OCI-LY7 (cell line): ENCODE measurements at regions not wholly inside any gene's neighbourhood (a gene's known extent, or its start where the extent isn't known, plus 50 kb on each side); places are given as distances from the start of the nearest gene placed in this dataset.

Experiments
- BruUV-seq: library from RNA; stranded (reverse); fragments of 400-500 nt; replicated peaks from 2 replicates; lab custom pipeline; 2021; lab: Mats Ljungman, UMichigan
- CTCF ChIA-PET: fragments of 300-600 bp; sonication (Branson Sonifier 250); formaldehyde crosslinking; loops from one replicate; lab custom pipeline; 2022; ENCODE audit warnings: antibody characterized with exemption; ENCODE audit not compliant: unreplicated experiment; lab: Charles Lee
- POLR2A ChIA-PET: fragments of 300-600 bp; sonication (Branson Sonifier 250); formaldehyde crosslinking; loops from one replicate; lab custom pipeline; 2022; ENCODE audit warnings: antibody characterized with exemption; lab: Charles Lee
- DNase-seq: peaks from one replicate; pipeline ENCODE4 v3.0.0-alpha.2; 2015; ENCODE audit warnings: low spot score
- H2AFZ ChIP-seq: fragments of 200-600 bp; sonication (generic), shearing (Covaris generic); 2 replicates; pipeline ENCODE4 v1.6.1; 2014; ENCODE audit warnings: mild to moderate bottlenecking, antibody characterized with exemption, low read length, moderate library complexity
- H3K27ac ChIP-seq: fragments of 200-600 bp; sonication (generic); 2 replicates; pipeline ENCODE4 v1.5.1; 2014; ENCODE audit warnings: mixed run types, low read depth, mild to moderate bottlenecking, moderate library complexity, low read length, inconsistent platforms; ENCODE audit not compliant: poor library complexity, severe bottlenecking
- H3K36me3 ChIP-seq: fragments of 200-600 bp; sonication (generic); 2 replicates; pipeline ENCODE4 v1.6.1; 2014; ENCODE audit warnings: mild to moderate bottlenecking, antibody characterized with exemption, low read length, moderate library complexity, mixed read lengths; ENCODE audit not compliant: insufficient read depth
- H3K4me1 ChIP-seq: fragments of 200-600 bp; sonication (generic); 2 replicates; pipeline ENCODE4 v1.5.1; 2014; ENCODE audit warnings: mild to moderate bottlenecking, low read length; ENCODE audit not compliant: insufficient read depth, poor library complexity, severe bottlenecking
- H3K4me2 ChIP-seq: fragments of 200-600 bp; sonication (generic); 2 replicates; pipeline ENCODE4 v1.6.1; 2014; ENCODE audit warnings: mild to moderate bottlenecking, low read length
- H3K4me3 ChIP-seq: fragments of 200-600 bp; sonication (generic); 2 replicates; pipeline ENCODE4 v1.5.1; 2014; ENCODE audit warnings: mild to moderate bottlenecking, low read depth, low read length; ENCODE audit not compliant: poor library complexity, severe bottlenecking
- H3K79me2 ChIP-seq: fragments of 200-600 bp; sonication (generic); 2 replicates; pipeline ENCODE4 v1.6.1; 2016; ENCODE audit warnings: low read depth, mild to moderate bottlenecking, low read length, moderate library complexity, mixed read lengths; ENCODE audit not compliant: insufficient read depth
- H3K9me2 ChIP-seq: fragments of 200-600 bp; sonication (generic); 2 replicates; pipeline ENCODE4 v1.6.1; 2016; ENCODE audit warnings: mild to moderate bottlenecking, low read length, mixed read lengths; ENCODE audit not compliant: insufficient read depth
- H3K9me3 ChIP-seq: fragments of 200-600 bp; sonication (generic); 2 replicates; pipeline ENCODE4 v1.6.1; 2014; ENCODE audit warnings: mild to moderate bottlenecking, mixed run types, low read length, mixed read lengths
- H4K20me1 ChIP-seq: fragments of 200-600 bp; sonication (generic); 2 replicates; pipeline ENCODE4 v1.6.1; 2014; ENCODE audit warnings: mild to moderate bottlenecking, antibody characterized with exemption, low read length, moderate library complexity, mixed read lengths; ENCODE audit not compliant: insufficient read depth
- EZH2phosphoT487 ChIP-seq: fragments of 200-600 bp; sonication (generic); IDR thresholded peaks from 2 replicates; pipeline ENCODE4 v1.6.1; 2018; ENCODE audit warnings: low read depth, borderline replicate concordance, mild to moderate bottlenecking, mixed run types, antibody characterized with exemption, low read length, moderate library complexity, mixed read lengths
- intact Hi-C: fragments of 100-400 bp; cut with micrococcal nuclease; formaldehyde crosslinking; loops from one replicate; pipeline ENCODE4 v1.10.0; 2022; ENCODE audit not compliant: unreplicated experiment
- TF ChIP-seq, protein P1 (sequence below): fragments of 200-600 bp; sonication (generic); conservative IDR thresholded peaks from 2 replicates; pipeline ENCODE4 v1.5.1; 2014; ENCODE audit warnings: mild to moderate bottlenecking, antibody characterized with exemption, low read length, moderate library complexity, mixed read lengths

DNA sequence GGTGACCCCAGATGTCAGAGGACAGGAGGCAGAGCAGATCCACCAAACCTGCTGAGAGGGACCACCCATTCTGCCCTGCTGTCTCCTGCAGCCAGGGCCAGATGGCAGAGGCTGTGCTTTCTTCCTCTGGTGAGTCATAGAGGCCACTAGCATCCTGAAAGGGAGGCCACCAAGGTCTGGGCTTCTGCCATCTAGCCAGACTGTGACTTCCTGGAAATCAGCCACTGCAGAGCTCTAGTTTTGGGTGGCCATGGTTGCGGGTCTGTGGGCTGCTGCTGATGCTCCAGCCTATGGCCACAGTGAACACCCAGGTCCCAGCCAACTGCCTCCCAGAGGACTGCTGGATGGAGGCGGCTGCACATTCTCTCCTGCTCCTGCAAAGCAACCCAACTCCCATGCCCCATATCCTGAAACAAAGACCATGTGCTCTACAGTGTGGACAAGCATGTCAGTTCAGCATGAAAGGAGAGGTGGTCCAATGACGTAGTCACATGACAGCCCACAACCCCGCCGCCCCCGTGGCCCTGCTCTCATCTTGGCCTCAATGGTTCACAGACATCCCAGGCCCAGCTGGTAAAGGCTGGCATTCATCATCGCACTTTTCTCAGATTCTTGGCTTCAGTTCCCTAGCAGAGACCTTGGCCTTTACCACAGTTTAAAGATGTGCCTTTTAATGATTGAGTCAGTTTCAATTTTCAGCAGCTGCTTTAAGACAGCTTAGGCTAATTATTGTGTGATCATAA lies 73.9 kb upstream of the CXCL12 start:
- Histone ChIP-seq H4K20me1 (no peaks in the 10 kb centered on the region), H3K4me3 (no peak overlapping the region), H3K36me3 (no peaks in the 10 kb centered on the region), H3K4me1 (no peaks in the 10 kb centered on the region), H3K9me3 (no peaks in the 10 kb centered on the region), H2AFZ (no peak overlapping the region), H3K27ac (no peak overlapping the region), H3K79me2 (no peaks in the 10 kb centered on the region), H3K4me2 (no peak overlapping the region), H3K9me2 (no peaks in the 10 kb centered on the region)
- no TSS peak for BruUV-seq
- ChIA-PET CTCF (no interaction called here), POLR2A (no interaction called here)
- intact Hi-C loops, result no loop called here
- no peak for DNase-seq
- no peak for TF ChIP-seq EZH2phosphoT487
- TF ChIP-seq, protein P1, sequence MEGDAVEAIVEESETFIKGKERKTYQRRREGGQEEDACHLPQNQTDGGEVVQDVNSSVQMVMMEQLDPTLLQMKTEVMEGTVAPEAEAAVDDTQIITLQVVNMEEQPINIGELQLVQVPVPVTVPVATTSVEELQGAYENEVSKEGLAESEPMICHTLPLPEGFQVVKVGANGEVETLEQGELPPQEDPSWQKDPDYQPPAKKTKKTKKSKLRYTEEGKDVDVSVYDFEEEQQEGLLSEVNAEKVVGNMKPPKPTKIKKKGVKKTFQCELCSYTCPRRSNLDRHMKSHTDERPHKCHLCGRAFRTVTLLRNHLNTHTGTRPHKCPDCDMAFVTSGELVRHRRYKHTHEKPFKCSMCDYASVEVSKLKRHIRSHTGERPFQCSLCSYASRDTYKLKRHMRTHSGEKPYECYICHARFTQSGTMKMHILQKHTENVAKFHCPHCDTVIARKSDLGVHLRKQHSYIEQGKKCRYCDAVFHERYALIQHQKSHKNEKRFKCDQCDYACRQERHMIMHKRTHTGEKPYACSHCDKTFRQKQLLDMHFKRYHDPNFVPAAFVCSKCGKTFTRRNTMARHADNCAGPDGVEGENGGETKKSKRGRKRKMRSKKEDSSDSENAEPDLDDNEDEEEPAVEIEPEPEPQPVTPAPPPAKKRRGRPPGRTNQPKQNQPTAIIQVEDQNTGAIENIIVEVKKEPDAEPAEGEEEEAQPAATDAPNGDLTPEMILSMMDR, result no peak

DNA sequence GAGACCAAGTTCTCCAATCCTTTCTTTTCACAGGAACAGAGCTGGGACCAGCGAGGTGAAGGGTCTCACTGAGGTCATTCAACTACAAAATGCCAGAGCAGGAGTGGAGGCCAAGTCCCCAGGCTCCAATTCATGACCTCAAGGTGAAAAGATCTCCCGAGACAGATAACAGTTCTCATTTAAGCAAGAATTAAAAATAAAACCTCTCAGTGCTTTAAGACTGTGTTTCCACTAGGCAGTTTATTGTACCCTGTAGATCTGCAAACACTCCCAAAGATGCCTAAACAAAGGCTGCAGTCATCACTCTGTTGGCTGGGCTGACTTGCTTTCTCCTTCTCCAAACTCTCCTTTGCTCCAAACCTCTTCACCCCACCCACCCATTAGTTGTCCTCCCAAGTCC lies 74.8 kb upstream of the CXCL12 start:
- Histone ChIP-seq H3K27ac (no peak overlapping the region), H3K4me2 (no peak overlapping the region), H3K9me2 (no peaks in the 10 kb centered on the region), H3K4me1 (no peaks in the 10 kb centered on the region), H3K36me3 (no peaks in the 10 kb centered on the region), H3K4me3 (no peak overlapping the region), H2AFZ (no peak overlapping the region), H4K20me1 (no peaks in the 10 kb centered on the region), H3K79me2 (no peaks in the 10 kb centered on the region), H3K9me3 (no peaks in the 10 kb centered on the region)
- no peak for DNase-seq
- intact Hi-C loops, result no loop called here
- BruUV-seq, result no TSS peak
- POLR2A ChIA-PET, result no interaction called here
- CTCF ChIA-PET, result no interaction called here
- TF ChIP-seq, protein P1, result no peak
- TF ChIP-seq EZH2phosphoT487, result no peak

DNA sequence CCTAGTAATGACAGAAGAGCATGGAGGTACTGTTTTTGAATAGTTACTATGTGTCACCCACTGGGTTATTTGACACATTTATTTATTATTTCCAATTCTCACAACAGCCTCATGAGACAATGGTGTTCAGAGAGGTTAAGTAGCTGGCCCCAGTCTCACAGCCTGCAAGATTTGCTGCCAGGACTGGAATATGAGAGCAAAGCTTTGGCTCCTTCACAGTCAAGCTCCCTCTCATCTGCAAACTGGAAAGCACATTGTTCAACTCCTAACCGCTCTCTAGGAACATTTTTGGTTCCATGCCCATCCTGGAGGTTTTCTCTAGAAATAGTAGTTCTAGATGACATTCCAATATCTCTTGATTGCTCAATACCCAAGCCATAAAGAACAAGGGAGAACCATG lies 75.5 kb upstream of the CXCL12 start:
- no peak overlapping the region for H3K27ac ChIP-seq
- H2AFZ ChIP-seq, result no peak overlapping the region
- no peaks in the 10 kb centered on the region for H3K79me2 ChIP-seq
- H4K20me1 ChIP-seq, result no peaks in the 10 kb centered on the region
- BruUV-seq, result no TSS peak
- intact Hi-C loops, result no loop called here
- no peak overlapping the region for H3K4me2 ChIP-seq
- TF ChIP-seq, protein P1, result no peak
- no peak for TF ChIP-seq EZH2phosphoT487
- H3K4me3 ChIP-seq, result no peak overlapping the region
- H3K9me2 ChIP-seq, result no peaks in the 10 kb centered on the region
- H3K36me3 ChIP-seq, result no peaks in the 10 kb centered on the region
- POLR2A ChIA-PET, result no interaction called here
- no peak for DNase-seq
- H3K9me3 ChIP-seq, result no peaks in the 10 kb centered on the region
- CTCF ChIA-PET, result no interaction called here
- H3K4me1 ChIP-seq, result no peaks in the 10 kb centered on the region
